Hepatocyte (in vitro differentiated cells): ENCODE measurements at regions not wholly inside any gene's neighbourhood (a gene's known extent, or its start where the extent isn't known, plus 50 kb on each side); places are given as distances from the start of the nearest gene placed in this dataset.

Experiments used
- DNase-seq: peaks from one replicate; pipeline ENCODE4 v3.0.0-alpha.2; 2016; ENCODE audit warnings: low spot score
- H2AFZ ChIP-seq: fragments of 200-600 bp; sonication (generic); 2 replicates; pipeline ENCODE4 v1.6.0; 2016; ENCODE audit warnings: antibody characterized with exemption, mild to moderate bottlenecking
- H3K27ac ChIP-seq: fragments of 200-600 bp; sonication (generic); 2 replicates; pipeline ENCODE4 v1.5.1; 2016; ENCODE audit warnings: mild to moderate bottlenecking
- H3K27me3 ChIP-seq: fragments of 200-600 bp; sonication (generic); 2 replicates; pipeline ENCODE4 v1.6.1; 2016
- H3K36me3 ChIP-seq: fragments of 200-600 bp; sonication (generic); replicated peaks from 2 replicates; pipeline ENCODE4 v1.5.1; 2016; ENCODE audit warnings: low read depth; ENCODE audit not compliant: insufficient read depth
- H3K4me1 ChIP-seq: fragments of 200-600 bp; sonication (generic); 2 replicates; pipeline ENCODE4 v1.5.1; 2016; ENCODE audit warnings: mild to moderate bottlenecking, moderate library complexity; ENCODE audit not compliant: insufficient read depth
- H3K4me2 ChIP-seq: fragments of 200-600 bp; sonication (generic); 2 replicates; pipeline ENCODE4 v1.6.0; 2016
- H3K4me3 ChIP-seq: fragments of 200-600 bp; sonication (generic); 2 replicates; pipeline ENCODE4 v1.5.1; 2016; ENCODE audit warnings: mild to moderate bottlenecking
- H3K79me2 ChIP-seq: fragments of 200-600 bp; sonication (generic); 2 replicates; pipeline ENCODE4 v1.6.0; 2017; ENCODE audit warnings: mild to moderate bottlenecking
- H3K9me2 ChIP-seq: fragments of 200-600 bp; sonication (generic); replicated peaks from 2 replicates; pipeline ENCODE4 v1.6.0; 2017; ENCODE audit warnings: mild to moderate bottlenecking; ENCODE audit not compliant: insufficient read depth
- H3K9me3 ChIP-seq: fragments of 200-600 bp; sonication (generic); 2 replicates; pipeline ENCODE4 v1.5.1; 2016; ENCODE audit warnings: low read depth, mild to moderate bottlenecking
- H4K20me1 ChIP-seq: fragments of 200-600 bp; sonication (generic); 2 replicates; pipeline ENCODE4 v1.6.0; 2016; ENCODE audit warnings: mild to moderate bottlenecking; ENCODE audit not compliant: insufficient read depth, poor library complexity, severe bottlenecking
- EZH2 ChIP-seq: fragments of 200-600 bp; sonication (generic); IDR thresholded peaks from 2 replicates; pipeline ENCODE4 v1.6.1; 2016; ENCODE audit warnings: antibody characterized with exemption, mild to moderate bottlenecking, borderline replicate concordance
- EZH2phosphoT487 ChIP-seq: fragments of 200-600 bp; sonication (generic); IDR thresholded peaks from one replicate; pipeline ENCODE4 v1.6.1; 2018; ENCODE audit warnings: antibody characterized with exemption, mild to moderate bottlenecking, low read depth, moderate library complexity; ENCODE audit not compliant: unreplicated experiment, severe bottlenecking
- WGBS: methylation state at CpG from one replicate; pipeline ENCODE4 v1.1.6; 2016; ENCODE audit warnings: low lambda C conversion rate; ENCODE audit errors: missing lambda C conversion rate; 5-methylcytosine and 5-hydroxymethylcytosine counted together
- TF ChIP-seq, protein P1 (sequence below): fragments of 200-600 bp; sonication (generic); IDR thresholded peaks from 2 replicates; pipeline ENCODE4 v1.5.1; 2016; ENCODE audit warnings: antibody characterized with exemption, mild to moderate bottlenecking; ENCODE audit not compliant: poor library complexity

DNA sequence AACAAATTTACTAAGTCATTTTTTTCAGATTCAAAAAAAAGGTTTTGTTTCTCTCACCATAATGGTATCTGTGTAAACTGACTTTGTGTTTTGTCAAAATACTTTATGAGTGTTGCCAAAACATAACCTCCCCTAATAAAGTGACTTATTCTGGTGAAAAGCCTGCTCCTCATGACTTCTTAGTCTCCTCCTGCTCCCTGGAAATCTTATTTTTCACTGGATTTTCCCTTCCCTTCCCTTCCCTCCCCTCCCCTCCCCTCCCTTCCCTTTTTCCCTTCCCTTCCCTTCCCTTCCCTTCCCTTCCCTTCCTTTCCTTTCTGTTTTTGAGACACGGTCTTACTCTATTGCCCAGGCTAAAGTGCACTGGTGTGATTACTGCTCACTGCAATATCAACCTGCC, 650.1 kb upstream of the GHITM start:
- Histone ChIP-seq H3K4me2 (no peak overlapping the region), H3K27ac (no peak overlapping the region), H3K79me2 (no peaks in the 10 kb centered on the region), H4K20me1 (no peaks in the 10 kb centered on the region), H3K36me3 (no peaks in the 10 kb centered on the region), H3K4me3 (no peak overlapping the region), H3K27me3 (no peaks in the 10 kb centered on the region), H3K9me3 (no peaks in the 10 kb centered on the region), H3K4me1 (no peaks in the 10 kb centered on the region), H2AFZ (no peak overlapping the region), H3K9me2 (no peaks in the 10 kb centered on the region)
- no peak for DNase-seq
- TF ChIP-seq EZH2 (no peak), EZH2phosphoT487 (no peak)
- TF ChIP-seq, protein P1, sequence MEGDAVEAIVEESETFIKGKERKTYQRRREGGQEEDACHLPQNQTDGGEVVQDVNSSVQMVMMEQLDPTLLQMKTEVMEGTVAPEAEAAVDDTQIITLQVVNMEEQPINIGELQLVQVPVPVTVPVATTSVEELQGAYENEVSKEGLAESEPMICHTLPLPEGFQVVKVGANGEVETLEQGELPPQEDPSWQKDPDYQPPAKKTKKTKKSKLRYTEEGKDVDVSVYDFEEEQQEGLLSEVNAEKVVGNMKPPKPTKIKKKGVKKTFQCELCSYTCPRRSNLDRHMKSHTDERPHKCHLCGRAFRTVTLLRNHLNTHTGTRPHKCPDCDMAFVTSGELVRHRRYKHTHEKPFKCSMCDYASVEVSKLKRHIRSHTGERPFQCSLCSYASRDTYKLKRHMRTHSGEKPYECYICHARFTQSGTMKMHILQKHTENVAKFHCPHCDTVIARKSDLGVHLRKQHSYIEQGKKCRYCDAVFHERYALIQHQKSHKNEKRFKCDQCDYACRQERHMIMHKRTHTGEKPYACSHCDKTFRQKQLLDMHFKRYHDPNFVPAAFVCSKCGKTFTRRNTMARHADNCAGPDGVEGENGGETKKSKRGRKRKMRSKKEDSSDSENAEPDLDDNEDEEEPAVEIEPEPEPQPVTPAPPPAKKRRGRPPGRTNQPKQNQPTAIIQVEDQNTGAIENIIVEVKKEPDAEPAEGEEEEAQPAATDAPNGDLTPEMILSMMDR: no peak
- WGBS: 100% methylated on average over 1 of the region's 1 CpG

GRCh38 chr10:83492004-83492403, 647.3 kb upstream of the GHITM start:
- Histone ChIP-seq H3K36me3 (no peaks in the 10 kb centered on the region), H4K20me1 (no peaks in the 10 kb centered on the region), H2AFZ (no peak overlapping the region), H3K4me1 (no peaks in the 10 kb centered on the region), H3K27me3 (no peaks in the 10 kb centered on the region), H3K4me3 (no peak overlapping the region), H3K27ac (no peak overlapping the region), H3K9me2 (no peaks in the 10 kb centered on the region), H3K79me2 (no peaks in the 10 kb centered on the region), H3K4me2 (no peak overlapping the region), H3K9me3 (no peaks in the 10 kb centered on the region)
- DNase-seq: no peak
- whole genome bisulfite sequencing: 70% methylated on average over 4 of the region's 4 CpGs
- no peak for TF ChIP-seq EZH2phosphoT487
- no peak for TF ChIP-seq EZH2
- TF ChIP-seq, protein P1: no peak

- Histone ChIP-seq H3K79me2 (no peaks in the 10 kb centered on the region), H4K20me1 (no peaks in the 10 kb centered on the region), H2AFZ (no peak overlapping the region), H3K36me3 (no peaks in the 10 kb centered on the region), H3K9me3 (no peaks in the 10 kb centered on the region), H3K27me3 (no peaks in the 10 kb centered on the region), H3K4me2 (no peak overlapping the region), H3K4me1 (no peaks in the 10 kb centered on the region), H3K4me3 (no peak overlapping the region), H3K27ac (no peak overlapping the region), H3K9me2 (no peaks in the 10 kb centered on the region)
- TF ChIP-seq EZH2phosphoT487: no peak
- no peak for TF ChIP-seq EZH2
- TF ChIP-seq, protein P1: no peak
- WGBS: 96% methylated on average over 5 of the region's 5 CpGs
- no peak for DNase-seq
Measured at GRCh38 chr10:83512681-83513080, 626.6 kb upstream of the GHITM start.

- TF ChIP-seq EZH2 (no peak), EZH2phosphoT487 (no peak)
- TF ChIP-seq, protein P1: no peak
- no peak overlapping the region for H3K4me2 ChIP-seq
- no peaks in the 10 kb centered on the region for H3K36me3 ChIP-seq
- no peaks in the 10 kb centered on the region for H4K20me1 ChIP-seq
- no peaks in the 10 kb centered on the region for H3K79me2 ChIP-seq
- H3K4me1 ChIP-seq: no peaks in the 10 kb centered on the region
- H3K27me3 ChIP-seq: no peaks in the 10 kb centered on the region
- no peaks in the 10 kb centered on the region for H3K9me3 ChIP-seq
- no peak overlapping the region for H3K27ac ChIP-seq
- no peaks in the 10 kb centered on the region for H3K9me2 ChIP-seq
- DNase-seq: no peak
- no peak overlapping the region for H3K4me3 ChIP-seq
- no peak overlapping the region for H2AFZ ChIP-seq
- 86% methylated on average over 3 of the region's 3 CpGs for WGBS
Measured at GRCh38 chr10:83515001-83515400, 624.3 kb upstream of the GHITM start.
